ENCODE measurements at regions not wholly inside any gene's neighbourhood (a gene's known extent, or its start where the extent isn't known, plus 50 kb on each side); places are given as distances from the start of the nearest gene placed in this dataset.

DNA sequence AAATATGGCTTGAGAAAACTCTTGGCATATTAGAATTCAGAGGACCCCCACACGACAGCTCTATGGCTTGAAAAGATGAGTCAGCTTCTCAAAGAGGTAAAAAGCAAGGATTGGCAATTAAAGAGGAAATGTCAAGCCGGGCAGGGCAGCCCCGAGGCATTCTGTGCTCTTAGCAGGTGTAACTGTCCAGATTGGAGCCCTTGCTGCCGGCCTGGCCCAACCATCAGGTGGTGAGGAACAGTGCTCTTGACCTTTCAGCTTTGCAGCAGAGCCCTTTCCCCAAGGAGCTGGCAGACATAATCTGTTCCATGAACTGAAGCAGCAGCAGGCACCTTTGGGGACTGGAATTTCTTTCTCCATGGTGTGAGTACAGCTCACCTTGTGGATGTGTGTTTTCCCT is 287.8 kb downstream of the UTP18 start:
- DNase-seq (ENCODE audit: low read depth, low spot score), result no peak

DNA sequence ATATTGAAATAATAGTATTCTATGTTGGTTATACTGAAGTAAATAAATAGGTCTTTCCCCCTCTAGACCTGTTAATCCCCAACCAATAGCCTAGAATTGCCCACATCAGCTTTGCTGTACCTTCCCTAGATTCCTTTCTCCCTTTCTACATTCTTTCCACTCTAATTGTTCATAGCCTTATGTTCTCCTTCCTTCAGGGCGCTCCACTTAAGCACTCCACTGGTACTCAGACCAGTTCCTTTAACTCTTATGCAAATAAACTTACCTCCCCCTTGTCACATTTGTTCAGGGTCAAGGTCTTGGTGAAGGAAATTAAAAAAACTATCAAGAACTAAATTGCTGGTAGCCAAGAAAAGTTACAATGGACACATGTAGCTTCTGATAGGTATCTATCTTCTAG is 294.8 kb downstream of the UTP18 start:
- no peak for DNase-seq (ENCODE audit: low read depth, low spot score)

DNA sequence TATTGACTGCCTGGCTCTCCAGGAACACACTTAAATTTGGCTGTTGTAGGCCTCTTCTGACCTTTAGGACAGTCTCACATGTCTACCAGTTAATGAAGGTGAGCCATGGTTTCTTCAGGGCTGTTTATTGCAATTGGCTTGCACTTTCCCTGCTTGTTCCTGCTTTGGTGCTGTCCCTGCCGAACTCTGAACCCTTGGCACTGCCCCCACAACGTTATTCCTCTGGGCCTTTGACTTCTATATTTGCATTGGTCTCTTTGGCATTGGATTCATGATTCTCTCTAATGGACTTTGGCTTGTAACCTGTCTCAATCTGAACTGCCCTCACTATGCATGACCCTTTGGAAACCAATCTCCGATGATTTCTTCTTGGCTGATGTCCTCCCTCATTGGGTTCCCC is 299.4 kb downstream of the UTP18 start:
- DNase-seq (ENCODE audit: low read depth, low spot score), result no peak

DNA sequence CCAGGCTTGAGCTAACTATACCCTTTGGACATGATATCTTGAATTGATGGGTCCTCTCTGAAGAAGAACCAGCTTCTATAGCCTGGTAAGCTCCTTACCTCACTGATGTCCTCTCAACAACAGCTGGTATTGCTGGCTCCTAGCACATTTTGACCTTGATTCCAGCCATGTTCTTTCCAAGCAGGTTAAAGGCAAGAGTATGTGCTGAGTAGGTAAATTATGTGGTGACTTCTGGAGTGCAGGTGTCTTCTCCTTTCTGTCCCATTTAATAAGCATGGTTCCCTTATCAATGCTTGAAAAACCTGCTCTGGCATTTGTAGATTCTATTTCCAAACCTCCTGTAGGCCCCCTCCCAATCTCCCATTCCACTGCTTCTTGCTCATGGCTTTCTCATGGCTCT is 300.1 kb downstream of the UTP18 start:
- DNase-seq (ENCODE audit: low read depth, low spot score), result no peak

DNA sequence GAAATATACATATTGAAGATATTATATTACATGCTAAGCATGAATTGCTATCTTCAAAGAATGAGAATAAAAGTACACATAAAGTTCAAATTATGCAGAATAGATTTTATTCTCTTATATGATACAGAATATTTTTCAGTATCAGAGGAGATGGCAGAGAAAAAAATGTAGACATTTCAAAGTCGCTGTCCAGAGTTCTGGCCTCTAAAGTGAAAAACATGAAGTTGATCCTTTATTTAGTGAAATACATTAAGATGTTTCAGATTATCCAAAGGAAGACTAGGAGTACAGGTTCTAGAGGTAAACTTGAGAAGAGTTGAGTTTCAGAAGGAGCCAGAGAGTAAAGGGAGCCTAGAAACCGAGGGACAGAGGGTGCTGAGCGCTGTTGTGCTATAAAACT is 303.6 kb downstream of the UTP18 start:
- DNase-seq (ENCODE audit: low read depth, low spot score), result no peak

DNA sequence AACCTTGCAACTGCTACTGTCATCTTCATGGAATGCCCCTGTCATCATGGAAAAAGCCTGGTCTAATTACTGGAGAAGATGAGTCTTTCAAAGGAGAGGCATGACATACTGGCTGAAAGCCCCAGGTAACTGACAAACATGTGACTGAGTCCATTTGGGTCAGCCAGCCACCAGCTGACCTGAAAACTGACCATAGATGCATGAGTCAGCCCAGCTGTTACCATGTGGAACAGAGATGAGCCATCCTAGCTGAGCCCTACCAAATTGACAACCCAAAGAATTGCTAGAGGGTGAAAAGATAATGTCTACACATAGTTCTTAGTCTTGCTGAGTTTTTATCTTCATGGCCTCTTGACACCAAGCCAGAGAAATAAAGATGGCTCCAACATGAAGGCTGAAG is 311.8 kb downstream of the UTP18 start:
- no peak for DNase-seq (ENCODE audit: low read depth, low spot score)

All from activated CD4-positive, CD25-positive, alpha-beta regulatory T cell treated with anti-CD3 and anti-CD28 coated beads, Interleukin-2, amount 50 U/mL, for 16 hours (primary cell).